ENCODE measurements at regions not wholly inside any gene's neighbourhood (a gene's known extent, or its start where the extent isn't known, plus 50 kb on each side); places are given as distances from the start of the nearest gene placed in this dataset.
"Not testable (repeated sequence)": the region's sequence is repeated elsewhere in the genome, so short reads cannot be mapped to it uniquely, and the experiment has no call there.

GRCh38 chr14:19052977-19053376 lies 85.7 kb downstream of the POTEM start:
- not testable (repeated sequence) for H3K36me3 ChIP-seq (ENCODE audit: insufficient read depth, low read length); H3K27ac ChIP-seq (ENCODE audit: low read depth, low read length); H3K4me3 ChIP-seq (ENCODE audit: low read length); H3K4me1 ChIP-seq (ENCODE audit: insufficient read depth, low read length); H3K9me3 ChIP-seq (ENCODE audit: insufficient read depth, low read depth, low read length); H3K9ac ChIP-seq (ENCODE audit: low read depth, low read length); H3K27me3 ChIP-seq (ENCODE audit: insufficient read depth, low read length)
- WGBS, result no CpG with 5 or more reads among the region's 15 CpGs

- not testable (repeated sequence) for H3K9me3 ChIP-seq (ENCODE audit: insufficient read depth, low read depth, low read length); H3K36me3 ChIP-seq (ENCODE audit: insufficient read depth, low read length); H3K4me1 ChIP-seq (ENCODE audit: insufficient read depth, low read length); H3K27ac ChIP-seq (ENCODE audit: low read depth, low read length); H3K27me3 ChIP-seq (ENCODE audit: insufficient read depth, low read length); H3K9ac ChIP-seq (ENCODE audit: low read depth, low read length); H3K4me3 ChIP-seq (ENCODE audit: low read length)
- no CpG with 5 or more reads among the region's 27 CpGs for WGBS
Observed at GRCh38 chr14:19053426-19054050, 86.3 kb downstream of the POTEM start.

GRCh38 chr14:19054108-19054721 lies 87.0 kb downstream of the POTEM start:
- not testable (repeated sequence) for H3K4me3 ChIP-seq (ENCODE audit: low read length); H3K27me3 ChIP-seq (ENCODE audit: insufficient read depth, low read length); H3K36me3 ChIP-seq (ENCODE audit: insufficient read depth, low read length); H3K9me3 ChIP-seq (ENCODE audit: insufficient read depth, low read depth, low read length); H3K27ac ChIP-seq (ENCODE audit: low read depth, low read length); H3K4me1 ChIP-seq (ENCODE audit: insufficient read depth, low read length); H3K9ac ChIP-seq (ENCODE audit: low read depth, low read length)
- WGBS, result 88% methylated on average over 3 of the region's 27 CpGs

DNA sequence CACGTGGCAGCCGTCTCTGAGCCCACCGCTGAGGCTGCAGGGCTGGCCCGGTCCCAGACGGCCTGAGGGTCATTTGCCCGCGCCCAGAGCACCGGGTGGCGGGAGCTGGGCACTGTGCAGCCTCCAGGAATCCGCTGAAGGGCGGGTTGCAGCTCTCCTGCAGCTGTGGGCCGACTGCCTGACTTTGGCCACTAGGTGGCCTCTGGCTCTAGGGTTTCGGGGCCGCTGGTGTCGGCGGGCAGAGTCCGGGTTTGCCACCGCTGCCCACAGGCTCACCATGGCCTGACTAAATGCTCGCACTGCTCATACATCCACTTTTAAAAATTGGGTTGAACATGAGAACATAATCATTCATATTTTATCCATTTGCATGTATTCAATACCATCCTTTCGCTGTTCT lies 87.7 kb downstream of the POTEM start:
- not testable (repeated sequence) for H3K27me3 ChIP-seq (ENCODE audit: insufficient read depth, low read length); H3K9ac ChIP-seq (ENCODE audit: low read depth, low read length)
- WGBS, result no CpG with 5 or more reads among the region's 20 CpGs

DNA sequence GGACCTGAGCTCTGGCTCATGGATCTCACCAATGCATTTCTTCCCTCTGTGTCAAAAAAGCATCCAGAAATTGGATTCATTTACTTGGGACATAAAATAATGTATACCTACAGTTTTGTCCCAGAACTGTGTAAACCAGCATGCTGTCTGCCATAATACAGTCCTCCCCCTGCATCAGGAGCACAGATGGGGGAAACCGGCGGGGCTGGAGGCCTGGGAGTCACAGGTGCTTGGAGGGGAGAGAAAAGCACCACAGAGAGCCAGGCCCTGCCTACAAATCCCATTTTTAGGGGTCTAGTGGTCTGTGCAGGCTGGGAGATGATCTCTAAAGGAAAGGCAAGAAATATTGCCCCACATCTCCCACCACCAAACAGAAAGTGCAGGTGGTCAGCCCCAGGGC lies 91.8 kb downstream of the POTEM start:
- H3K9ac ChIP-seq (ENCODE audit: low read depth, low read length); H3K4me1 ChIP-seq (ENCODE audit: insufficient read depth, low read length); H3K36me3 ChIP-seq (ENCODE audit: insufficient read depth, low read length); H3K9me3 ChIP-seq (ENCODE audit: insufficient read depth, low read depth, low read length); H3K27ac ChIP-seq (ENCODE audit: low read depth, low read length); H3K27me3 ChIP-seq (ENCODE audit: insufficient read depth, low read length); H3K4me3 ChIP-seq (ENCODE audit: low read length): not testable (repeated sequence)
- WGBS, result no CpG with 5 or more reads among the region's 2 CpGs

More for the DNA sequence above, 87.7 kb downstream of the POTEM start:
- H3K27ac ChIP-seq (ENCODE audit: low read depth, low read length); H3K36me3 ChIP-seq (ENCODE audit: insufficient read depth, low read length); H3K9me3 ChIP-seq (ENCODE audit: insufficient read depth, low read depth, low read length); H3K4me1 ChIP-seq (ENCODE audit: insufficient read depth, low read length); H3K4me3 ChIP-seq (ENCODE audit: low read length): not testable (repeated sequence)

GRCh38 chr14:19061689-19062450 lies 94.6 kb downstream of the POTEM start:
- H3K4me3 ChIP-seq (ENCODE audit: low read length); H3K9me3 ChIP-seq (ENCODE audit: insufficient read depth, low read depth, low read length); H3K27me3 ChIP-seq (ENCODE audit: insufficient read depth, low read length); H3K36me3 ChIP-seq (ENCODE audit: insufficient read depth, low read length); H3K9ac ChIP-seq (ENCODE audit: low read depth, low read length); H3K4me1 ChIP-seq (ENCODE audit: insufficient read depth, low read length); H3K27ac ChIP-seq (ENCODE audit: low read depth, low read length): not testable (repeated sequence)
- no CpG with 5 or more reads among the region's 34 CpGs for WGBS

DNA sequence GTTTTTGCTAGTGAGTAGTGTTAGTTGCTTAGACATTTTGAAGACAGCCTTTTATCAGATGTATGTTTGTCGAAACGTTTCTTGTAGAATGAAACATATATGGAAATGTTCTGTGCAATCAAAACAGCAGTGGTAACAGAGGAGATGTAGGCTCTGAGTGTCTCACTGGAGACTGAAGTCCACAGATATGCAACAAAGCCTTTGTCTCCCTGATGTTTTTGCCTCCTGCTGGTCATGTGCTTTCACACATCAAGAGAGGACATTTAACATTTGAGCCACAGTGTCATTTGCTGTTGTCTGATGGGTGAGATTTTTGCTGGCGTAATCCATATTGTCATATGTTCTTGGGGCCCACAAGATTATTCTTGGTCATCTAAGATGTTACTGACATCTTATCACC lies 101.7 kb downstream of the POTEM start:
- no CpG with 5 or more reads among the region's 3 CpGs for WGBS
- H3K36me3 ChIP-seq (ENCODE audit: insufficient read depth, low read length); H3K4me1 ChIP-seq (ENCODE audit: insufficient read depth, low read length); H3K27me3 ChIP-seq (ENCODE audit: insufficient read depth, low read length); H3K9me3 ChIP-seq (ENCODE audit: insufficient read depth, low read depth, low read length); H3K9ac ChIP-seq (ENCODE audit: low read depth, low read length); H3K4me3 ChIP-seq (ENCODE audit: low read length); H3K27ac ChIP-seq (ENCODE audit: low read depth, low read length): not testable (repeated sequence)

GRCh38 chr14:19072518-19072917 lies 105.3 kb downstream of the POTEM start:
- not testable (repeated sequence) for H3K4me3 ChIP-seq (ENCODE audit: low read length); H3K4me1 ChIP-seq (ENCODE audit: insufficient read depth, low read length); H3K9me3 ChIP-seq (ENCODE audit: insufficient read depth, low read depth, low read length); H3K27me3 ChIP-seq (ENCODE audit: insufficient read depth, low read length); H3K27ac ChIP-seq (ENCODE audit: low read depth, low read length); H3K9ac ChIP-seq (ENCODE audit: low read depth, low read length); H3K36me3 ChIP-seq (ENCODE audit: insufficient read depth, low read length)
- WGBS, result no CpG with 5 or more reads among the region's 2 CpGs

DNA sequence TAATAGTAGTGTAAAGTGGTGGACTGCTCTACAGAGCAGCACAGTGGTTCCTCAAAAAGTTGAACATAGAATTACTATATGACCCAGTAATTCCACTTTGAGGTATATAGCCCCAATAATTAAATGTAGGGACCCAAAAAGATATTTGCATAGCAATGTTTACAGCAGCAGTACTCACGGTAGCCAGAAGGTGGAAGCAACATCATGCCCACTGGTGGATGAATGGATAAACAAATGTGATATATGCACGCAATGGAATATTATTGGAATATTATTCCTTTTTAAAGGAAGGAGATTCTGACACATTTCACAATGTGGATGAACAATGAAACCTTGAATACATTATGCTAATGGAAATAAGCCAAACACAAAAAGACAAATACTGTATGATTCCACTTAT lies 121.4 kb downstream of the POTEM start:
- H3K27me3 ChIP-seq (ENCODE audit: insufficient read depth, low read length); H3K4me1 ChIP-seq (ENCODE audit: insufficient read depth, low read length); H3K9ac ChIP-seq (ENCODE audit: low read depth, low read length); H3K9me3 ChIP-seq (ENCODE audit: insufficient read depth, low read depth, low read length); H3K4me3 ChIP-seq (ENCODE audit: low read length); H3K36me3 ChIP-seq (ENCODE audit: insufficient read depth, low read length); H3K27ac ChIP-seq (ENCODE audit: low read depth, low read length): not testable (repeated sequence)
- WGBS, result no CpG with 5 or more reads among the region's 2 CpGs

- H3K36me3 ChIP-seq (ENCODE audit: insufficient read depth, low read length); H3K4me3 ChIP-seq (ENCODE audit: low read length); H3K4me1 ChIP-seq (ENCODE audit: insufficient read depth, low read length); H3K9ac ChIP-seq (ENCODE audit: low read depth, low read length); H3K27ac ChIP-seq (ENCODE audit: low read depth, low read length); H3K27me3 ChIP-seq (ENCODE audit: insufficient read depth, low read length); H3K9me3 ChIP-seq (ENCODE audit: insufficient read depth, low read depth, low read length): not testable (repeated sequence)
- WGBS, result no CpG with 5 or more reads among the region's 5 CpGs
Observed at GRCh38 chr14:19093227-19093626, 126.0 kb downstream of the POTEM start.

GRCh38 chr14:19094731-19095130 lies 127.5 kb downstream of the POTEM start:
- not testable (repeated sequence) for H3K9ac ChIP-seq (ENCODE audit: low read depth, low read length); H3K4me1 ChIP-seq (ENCODE audit: insufficient read depth, low read length); H3K4me3 ChIP-seq (ENCODE audit: low read length); H3K27me3 ChIP-seq (ENCODE audit: insufficient read depth, low read length); H3K36me3 ChIP-seq (ENCODE audit: insufficient read depth, low read length); H3K27ac ChIP-seq (ENCODE audit: low read depth, low read length)
- H3K9me3 ChIP-seq (ENCODE audit: insufficient read depth, low read depth, low read length), result peaks cover 14% of the 10 kb centered on the region
- 73% methylated on average over 1 of the region's 2 CpGs for WGBS
